ENCODE measurements at regions not wholly inside any gene's neighbourhood (a gene's known extent, or its start where the extent isn't known, plus 50 kb on each side); places are given as distances from the start of the nearest gene placed in this dataset.

DNA sequence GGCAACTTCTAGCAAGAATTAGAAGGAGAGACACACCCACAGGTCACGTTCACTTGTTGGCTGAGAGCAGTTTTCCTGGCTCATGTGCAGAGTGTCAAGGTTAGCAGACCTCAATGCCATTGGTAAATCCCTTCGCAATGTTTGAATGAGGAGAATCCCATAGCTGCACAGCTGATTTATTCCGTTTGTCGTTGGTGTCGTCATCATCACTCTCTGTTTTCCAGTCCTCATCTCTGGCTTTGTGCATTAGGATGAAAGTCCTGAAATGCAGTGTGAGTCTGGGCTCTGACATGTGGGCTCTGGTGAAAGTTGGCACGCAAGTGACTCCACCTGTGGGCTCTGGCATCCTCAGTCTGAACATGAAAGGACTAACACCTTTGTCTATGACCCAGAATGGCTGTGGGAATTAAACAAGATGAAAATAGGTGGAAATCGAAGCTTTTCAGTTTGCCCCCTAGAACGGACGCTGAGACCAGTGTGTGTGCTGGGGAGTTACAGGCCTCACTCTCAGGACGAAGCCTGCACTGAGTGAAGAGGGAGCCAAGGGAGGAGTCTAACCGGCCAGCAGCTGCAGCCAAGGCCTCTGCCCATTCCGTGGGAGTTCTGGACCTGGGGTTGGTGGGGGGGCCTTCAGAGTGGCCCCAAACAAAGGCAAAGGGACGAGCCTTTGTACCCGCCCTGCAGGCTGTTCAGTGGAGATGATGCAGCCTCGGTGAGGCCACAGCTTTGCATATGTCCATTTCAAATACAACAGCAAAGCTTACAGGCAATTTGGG is 74.8 kb upstream of the ZNF516 start:
- Mint-ChIP-seq H3K4me3 (no peak overlapping the region), H3K27me3 (peaks cover 5% of the 10 kb centered on the region), H3K9me3 (no peaks in the 10 kb centered on the region), H3K36me3 (ENCODE audit: low read depth) (no peaks in the 10 kb centered on the region), H3K4me1 (no peaks in the 10 kb centered on the region), H3K27ac (no peak overlapping the region)
- CTCF ChIA-PET = no interaction called here
- intact Hi-C loops (cut with micrococcal nuclease) = loop anchor here (10.0 kb wide), 1 partner anchor 45 kb away; no protein-coding TSS in a partner anchor
- ATAC-seq (ENCODE audit: low read depth) = no peak
- no peak for DNase-seq
- POLR2A ChIA-PET = no interaction called here
- TF ChIP-seq, protein P1, sequence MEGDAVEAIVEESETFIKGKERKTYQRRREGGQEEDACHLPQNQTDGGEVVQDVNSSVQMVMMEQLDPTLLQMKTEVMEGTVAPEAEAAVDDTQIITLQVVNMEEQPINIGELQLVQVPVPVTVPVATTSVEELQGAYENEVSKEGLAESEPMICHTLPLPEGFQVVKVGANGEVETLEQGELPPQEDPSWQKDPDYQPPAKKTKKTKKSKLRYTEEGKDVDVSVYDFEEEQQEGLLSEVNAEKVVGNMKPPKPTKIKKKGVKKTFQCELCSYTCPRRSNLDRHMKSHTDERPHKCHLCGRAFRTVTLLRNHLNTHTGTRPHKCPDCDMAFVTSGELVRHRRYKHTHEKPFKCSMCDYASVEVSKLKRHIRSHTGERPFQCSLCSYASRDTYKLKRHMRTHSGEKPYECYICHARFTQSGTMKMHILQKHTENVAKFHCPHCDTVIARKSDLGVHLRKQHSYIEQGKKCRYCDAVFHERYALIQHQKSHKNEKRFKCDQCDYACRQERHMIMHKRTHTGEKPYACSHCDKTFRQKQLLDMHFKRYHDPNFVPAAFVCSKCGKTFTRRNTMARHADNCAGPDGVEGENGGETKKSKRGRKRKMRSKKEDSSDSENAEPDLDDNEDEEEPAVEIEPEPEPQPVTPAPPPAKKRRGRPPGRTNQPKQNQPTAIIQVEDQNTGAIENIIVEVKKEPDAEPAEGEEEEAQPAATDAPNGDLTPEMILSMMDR (IDR thresholded peaks at IDR 0.05) = no peak

DNA sequence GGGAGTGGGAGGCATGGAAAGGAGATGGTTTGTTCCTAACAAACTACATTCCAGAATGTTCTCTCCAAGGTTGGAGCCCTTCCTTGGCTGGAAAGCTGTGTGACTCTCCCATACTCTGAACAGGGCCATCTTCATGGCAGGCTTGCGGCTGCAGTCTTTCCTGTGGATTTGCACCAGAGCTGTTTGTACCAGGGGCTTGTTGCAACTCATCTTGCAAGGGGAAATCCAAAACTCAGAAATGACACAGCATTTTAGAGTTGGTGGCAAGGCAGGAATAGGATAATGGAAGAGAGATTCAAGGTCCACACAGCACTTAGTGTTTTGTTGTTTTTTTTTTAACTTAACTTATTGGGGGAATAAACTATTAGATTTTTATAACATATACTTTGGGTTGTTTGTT is 73.7 kb upstream of the ZNF516 start:
- ChIA-PET CTCF (no interaction called here), POLR2A (no interaction called here)
- ATAC-seq (ENCODE audit: low read depth) (no peak), DNase-seq (no peak)
- TF ChIP-seq, protein P1 (IDR thresholded peaks at IDR 0.05) = no peak
- Mint-ChIP-seq H3K27ac (no peak overlapping the region), H3K9me3 (no peaks in the 10 kb centered on the region), H3K36me3 (ENCODE audit: low read depth) (no peaks in the 10 kb centered on the region), H3K4me3 (no peak overlapping the region), H3K4me1 (no peaks in the 10 kb centered on the region), H3K27me3 (peaks cover 5% of the 10 kb centered on the region)
- intact Hi-C loops (cut with micrococcal nuclease) = no loop called here

DNA sequence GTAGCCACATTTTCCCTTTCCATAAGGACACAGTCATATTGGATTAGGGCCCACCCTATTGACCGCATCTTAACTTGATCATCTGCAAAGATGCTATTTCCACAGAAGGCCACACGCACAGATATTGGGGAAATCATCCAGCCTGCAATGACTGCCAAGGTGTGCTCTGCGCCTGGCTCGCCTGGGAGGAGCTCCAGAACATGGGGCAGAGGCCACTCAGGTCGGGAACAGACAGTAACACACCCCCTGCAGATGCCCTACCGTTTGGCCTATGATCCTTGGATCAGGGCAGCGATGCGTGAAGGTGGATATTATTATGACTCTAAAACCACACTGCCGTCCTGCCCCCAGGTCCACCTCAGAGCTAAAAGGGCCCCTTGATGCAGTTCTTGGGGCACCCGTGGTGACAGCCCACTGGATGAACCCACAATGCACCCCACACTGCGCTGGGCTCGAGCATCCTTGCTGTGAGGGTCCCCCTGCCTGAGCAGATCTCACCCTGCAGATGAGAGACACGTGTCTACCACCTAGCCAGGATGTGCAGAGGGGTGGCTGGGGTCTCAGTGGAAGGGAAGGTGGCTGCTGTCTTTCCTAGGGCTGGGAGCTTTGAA is 72.9 kb upstream of the ZNF516 start:
- H3K4me3 Mint-ChIP-seq = no peak overlapping the region
- ChIA-PET CTCF (no interaction called here), POLR2A (no interaction called here)
- ATAC-seq (ENCODE audit: low read depth) = no peak
- H3K27me3 Mint-ChIP-seq = peaks cover 2% of the 10 kb centered on the region
- no peaks in the 10 kb centered on the region for H3K4me1 Mint-ChIP-seq
- TF ChIP-seq, protein P1 (IDR thresholded peaks at IDR 0.05) = no peak
- no peaks in the 10 kb centered on the region for H3K36me3 Mint-ChIP-seq (ENCODE audit: low read depth)
- no peak for DNase-seq
- intact Hi-C loops (cut with micrococcal nuclease) = no loop called here
- H3K9me3 Mint-ChIP-seq = no peaks in the 10 kb centered on the region
- no peak overlapping the region for H3K27ac Mint-ChIP-seq

DNA sequence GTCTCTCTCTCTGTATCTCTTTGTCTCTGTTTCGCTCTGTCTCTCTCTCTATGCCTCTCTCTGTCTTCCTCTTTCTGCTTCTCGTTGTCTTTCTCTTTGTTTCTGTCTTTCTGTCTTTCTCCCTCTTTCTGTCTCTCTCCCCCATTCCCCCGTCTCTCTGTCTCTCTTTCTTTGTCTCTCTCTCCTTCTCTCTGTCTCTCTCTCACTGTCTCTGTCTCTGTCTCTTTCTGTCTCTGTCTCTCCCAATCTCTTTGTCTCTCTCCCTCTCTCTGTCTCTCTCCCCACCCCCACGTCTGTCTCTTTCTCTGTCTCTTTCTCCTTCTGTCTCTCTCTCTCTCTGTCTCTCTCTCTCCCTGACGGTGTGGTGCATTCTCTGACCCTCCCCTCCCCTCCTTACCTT is 71.9 kb upstream of the ZNF516 start:
- H3K4me1 Mint-ChIP-seq = no peaks in the 10 kb centered on the region
- H3K27me3 Mint-ChIP-seq = peaks cover 2% of the 10 kb centered on the region
- no peak overlapping the region for H3K4me3 Mint-ChIP-seq
- no peaks in the 10 kb centered on the region for H3K36me3 Mint-ChIP-seq (ENCODE audit: low read depth)
- POLR2A ChIA-PET = no interaction called here
- no peaks in the 10 kb centered on the region for H3K9me3 Mint-ChIP-seq
- CTCF ChIA-PET = no interaction called here
- ATAC-seq (ENCODE audit: low read depth) (no peak), DNase-seq (no peak)
- no peak overlapping the region for H3K27ac Mint-ChIP-seq
- TF ChIP-seq, protein P1 (IDR thresholded peaks at IDR 0.05) = no peak
- intact Hi-C loops (cut with micrococcal nuclease) = no loop called here

DNA sequence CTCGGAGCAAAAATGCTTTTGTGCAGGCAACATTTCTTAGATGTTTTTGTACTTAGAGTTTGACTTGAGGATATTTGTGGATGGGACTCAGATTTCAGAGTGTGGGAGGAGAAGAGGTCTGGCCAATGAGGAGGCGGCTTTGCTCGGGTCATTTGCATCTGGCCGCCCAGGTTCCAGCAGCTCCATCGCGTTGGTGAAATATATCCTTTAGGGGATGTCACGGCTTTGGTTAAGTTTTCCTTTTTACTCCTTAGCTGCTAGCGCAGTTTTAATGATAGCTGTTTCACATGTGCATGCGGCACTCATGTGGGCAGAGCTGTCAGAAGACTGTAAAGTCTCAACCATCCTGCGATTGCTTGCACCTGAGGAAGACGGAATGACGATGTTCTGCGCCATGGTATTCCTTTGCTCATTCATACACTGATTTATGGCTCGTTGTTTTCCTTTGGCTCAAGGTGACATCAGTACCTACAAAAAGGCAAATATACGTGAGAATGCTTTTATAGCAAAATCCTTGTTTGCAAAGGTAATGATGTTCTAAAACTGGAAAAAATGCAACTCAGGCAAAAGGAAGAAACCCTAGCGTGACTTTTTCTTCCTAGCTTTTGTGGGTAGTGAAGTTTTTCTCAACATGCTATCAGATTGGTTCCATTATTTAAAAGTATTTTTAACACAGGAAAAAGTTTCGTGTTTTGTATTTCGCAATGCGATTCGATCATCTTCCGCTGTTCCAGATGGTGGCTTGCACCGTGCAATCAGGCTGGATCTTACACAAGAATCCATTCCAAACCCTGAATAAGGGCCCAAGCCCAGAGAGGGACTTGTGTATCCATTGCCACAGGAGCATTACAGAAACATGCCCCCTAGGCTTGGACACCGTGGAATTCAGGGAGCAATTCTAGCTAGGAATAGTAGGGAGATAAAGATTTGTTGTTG is 70.5 kb upstream of the ZNF516 start:
- intact Hi-C loops (cut with micrococcal nuclease) = no loop called here
- Mint-ChIP-seq H3K27me3 (peaks cover 2% of the 10 kb centered on the region), H3K4me3 (no peak overlapping the region), H3K9me3 (no peaks in the 10 kb centered on the region), H3K27ac (no peak overlapping the region), H3K4me1 (no peaks in the 10 kb centered on the region), H3K36me3 (ENCODE audit: low read depth) (no peaks in the 10 kb centered on the region)
- no peak for ATAC-seq (ENCODE audit: low read depth)
- no peak for DNase-seq
- TF ChIP-seq, protein P1 (IDR thresholded peaks at IDR 0.05) = no peak
- POLR2A ChIA-PET = no interaction called here
- CTCF ChIA-PET = no interaction called here
